ENCODE measurements at regions not wholly inside any gene's neighbourhood (a gene's known extent, or its start where the extent isn't known, plus 50 kb on each side); places are given as distances from the start of the nearest gene placed in this dataset.

DNA sequence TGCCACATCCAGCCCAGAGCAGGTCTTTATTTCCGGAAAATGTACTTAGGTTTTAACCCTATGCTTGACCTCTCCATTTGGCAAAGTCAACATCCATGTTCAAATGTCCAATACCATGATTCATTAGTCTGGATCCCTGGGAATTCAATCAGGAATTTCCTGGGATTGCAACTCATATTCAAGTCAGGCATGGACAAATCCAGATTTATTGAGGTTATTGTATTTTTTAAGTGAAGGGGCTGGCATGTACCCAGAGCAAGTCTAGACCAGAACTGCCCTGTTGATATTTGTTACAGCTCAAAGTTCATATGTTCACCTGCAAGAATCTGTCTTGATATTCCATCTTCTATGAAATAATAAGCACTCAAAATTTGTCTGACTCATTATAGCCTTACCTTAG, 521.1 kb downstream of the ADGRL2 start:
- H3K36me3 ChIP-seq = no peaks in the 10 kb centered on the region
- no peaks in the 10 kb centered on the region for H3K9me3 ChIP-seq
- H3K4me1 ChIP-seq = no peaks in the 10 kb centered on the region
- 73 to 100% methylated on average over 1 of the region's 1 CpG for WGBS, 2 donors (ENCODE audit: low coverage in 1 of 2)
- TF ChIP-seq EP300 (IDR thresholded peaks at IDR 0.05) (no peak), POLR2A (IDR thresholded peaks at IDR 0.05) (no peak), POLR2AphosphoS5 (IDR thresholded peaks at IDR 0.05) (no peak)
- TF ChIP-seq, protein P1, sequence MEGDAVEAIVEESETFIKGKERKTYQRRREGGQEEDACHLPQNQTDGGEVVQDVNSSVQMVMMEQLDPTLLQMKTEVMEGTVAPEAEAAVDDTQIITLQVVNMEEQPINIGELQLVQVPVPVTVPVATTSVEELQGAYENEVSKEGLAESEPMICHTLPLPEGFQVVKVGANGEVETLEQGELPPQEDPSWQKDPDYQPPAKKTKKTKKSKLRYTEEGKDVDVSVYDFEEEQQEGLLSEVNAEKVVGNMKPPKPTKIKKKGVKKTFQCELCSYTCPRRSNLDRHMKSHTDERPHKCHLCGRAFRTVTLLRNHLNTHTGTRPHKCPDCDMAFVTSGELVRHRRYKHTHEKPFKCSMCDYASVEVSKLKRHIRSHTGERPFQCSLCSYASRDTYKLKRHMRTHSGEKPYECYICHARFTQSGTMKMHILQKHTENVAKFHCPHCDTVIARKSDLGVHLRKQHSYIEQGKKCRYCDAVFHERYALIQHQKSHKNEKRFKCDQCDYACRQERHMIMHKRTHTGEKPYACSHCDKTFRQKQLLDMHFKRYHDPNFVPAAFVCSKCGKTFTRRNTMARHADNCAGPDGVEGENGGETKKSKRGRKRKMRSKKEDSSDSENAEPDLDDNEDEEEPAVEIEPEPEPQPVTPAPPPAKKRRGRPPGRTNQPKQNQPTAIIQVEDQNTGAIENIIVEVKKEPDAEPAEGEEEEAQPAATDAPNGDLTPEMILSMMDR (IDR thresholded peaks at IDR 0.05) = no peak
- ATAC-seq = no peak
- no peak overlapping the region for H3K4me3 ChIP-seq
- H3K27ac ChIP-seq = no peak overlapping the region
- no peaks in the 10 kb centered on the region for H3K27me3 ChIP-seq

DNA sequence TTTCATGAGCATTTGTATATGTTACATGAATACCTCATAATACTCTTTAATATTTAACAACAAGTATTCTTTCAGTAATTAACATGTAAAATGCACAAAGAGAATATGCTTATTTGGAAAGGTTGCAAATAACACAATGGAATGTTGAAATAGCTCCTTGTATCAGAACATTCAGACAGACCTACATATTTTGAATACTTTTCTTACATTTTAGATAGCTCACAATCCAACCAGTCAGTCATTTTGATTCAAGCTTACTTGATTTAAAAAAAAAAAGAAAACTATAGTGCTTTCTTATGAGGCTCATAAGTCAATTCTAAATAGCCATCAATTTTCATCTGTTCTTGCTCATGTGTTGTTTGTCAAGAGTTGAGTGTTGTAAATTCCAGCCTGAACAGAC, 518.8 kb downstream of the ADGRL2 start:
- no peak for ATAC-seq
- Histone ChIP-seq H3K9me3 (no peaks in the 10 kb centered on the region), H3K27ac (no peak overlapping the region), H3K4me1 (no peaks in the 10 kb centered on the region), H3K36me3 (no peaks in the 10 kb centered on the region), H3K27me3 (no peaks in the 10 kb centered on the region), H3K4me3 (no peak overlapping the region)
- TF ChIP-seq EP300 (IDR thresholded peaks at IDR 0.05) (no peak), POLR2A (IDR thresholded peaks at IDR 0.05) (no peak), POLR2AphosphoS5 (IDR thresholded peaks at IDR 0.05) (no peak)
- TF ChIP-seq, protein P1 (IDR thresholded peaks at IDR 0.05) = no peak

DNA sequence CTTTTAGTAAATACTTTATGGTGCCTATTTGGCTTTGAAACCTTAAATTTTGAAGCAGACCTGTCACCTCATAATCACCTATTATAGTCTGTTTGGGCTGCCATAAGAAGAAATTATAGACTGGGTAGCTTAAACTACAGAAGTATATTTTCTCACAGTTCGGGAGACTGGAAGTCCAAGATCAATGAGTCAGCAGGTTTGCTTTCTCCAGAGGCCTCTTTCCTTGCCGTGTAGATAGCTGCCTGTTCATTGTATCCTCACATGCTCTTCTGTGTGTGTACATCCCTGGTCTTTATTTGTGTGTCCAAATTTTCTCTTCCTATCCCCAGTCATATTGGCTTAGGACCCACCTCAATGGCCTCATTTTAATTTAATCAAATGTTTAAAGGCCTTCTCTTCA, 518.2 kb downstream of the ADGRL2 start:
- 83% methylated on average over 2 of the region's 2 CpGs; no CpG with 5 or more reads in 1 of the 2 donors for WGBS, 2 donors (ENCODE audit: low coverage in 1 of 2)
- H3K4me1 ChIP-seq = no peaks in the 10 kb centered on the region
- TF ChIP-seq POLR2AphosphoS5 (IDR thresholded peaks at IDR 0.05) (no peak), POLR2A (IDR thresholded peaks at IDR 0.05) (no peak), EP300 (IDR thresholded peaks at IDR 0.05) (no peak)
- TF ChIP-seq, protein P1 (IDR thresholded peaks at IDR 0.05) = no peak

DNA sequence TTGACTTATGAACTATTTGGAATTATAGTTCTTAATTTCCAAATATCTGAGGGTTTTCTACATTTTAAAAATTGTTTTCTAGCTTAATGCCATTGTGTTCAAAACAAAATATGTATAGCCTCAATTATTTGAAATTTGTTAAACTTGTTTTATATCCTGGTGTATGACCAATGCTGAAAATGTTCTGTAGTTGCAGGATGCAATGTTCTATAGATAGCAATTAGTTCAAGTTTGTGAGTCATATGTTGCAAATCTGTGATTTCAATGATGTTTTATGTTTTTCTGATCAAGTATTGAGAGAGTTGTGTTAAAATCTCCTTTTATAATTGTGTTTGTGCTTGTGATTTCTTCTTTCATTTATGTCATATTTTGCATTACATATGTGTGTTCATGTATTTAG, 517.5 kb downstream of the ADGRL2 start:
- H3K9me3 ChIP-seq = no peaks in the 10 kb centered on the region
- H3K4me1 ChIP-seq = no peaks in the 10 kb centered on the region
- no peak overlapping the region for H3K4me3 ChIP-seq
- H3K27ac ChIP-seq = no peak overlapping the region
- no peaks in the 10 kb centered on the region for H3K27me3 ChIP-seq
- TF ChIP-seq, protein P1 (IDR thresholded peaks at IDR 0.05) = no peak
- TF ChIP-seq EP300 (IDR thresholded peaks at IDR 0.05) (no peak), POLR2A (IDR thresholded peaks at IDR 0.05) (no peak), POLR2AphosphoS5 (IDR thresholded peaks at IDR 0.05) (no peak)
- no peak for ATAC-seq
- no peaks in the 10 kb centered on the region for H3K36me3 ChIP-seq

More for the DNA sequence above, 518.2 kb downstream of the ADGRL2 start:
- H3K9me3 ChIP-seq = no peaks in the 10 kb centered on the region
- no peak overlapping the region for H3K4me3 ChIP-seq
- H3K27ac ChIP-seq = no peak overlapping the region
- no peak for ATAC-seq
- H3K27me3 ChIP-seq = no peaks in the 10 kb centered on the region
- no peaks in the 10 kb centered on the region for H3K36me3 ChIP-seq

DNA sequence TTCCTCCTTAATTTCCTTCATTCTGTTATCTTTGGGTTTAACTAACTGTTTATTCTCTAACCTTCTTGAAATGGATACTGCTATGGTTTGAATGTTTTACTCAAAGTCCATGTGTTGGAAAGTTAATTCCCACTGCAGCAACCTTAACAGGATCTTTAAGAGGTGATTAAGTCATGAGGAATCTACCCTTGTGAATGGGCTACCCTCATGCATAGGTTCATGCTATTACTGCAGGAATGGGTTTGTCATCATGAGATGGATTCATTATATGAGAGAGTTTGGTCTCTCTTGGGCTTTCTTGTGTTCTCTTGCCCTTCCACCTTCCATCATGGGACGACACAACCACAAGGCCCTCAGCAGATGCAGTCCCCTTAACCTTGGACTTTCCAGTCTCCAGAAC, 516.9 kb downstream of the ADGRL2 start:
- Histone ChIP-seq H3K27me3 (no peaks in the 10 kb centered on the region), H3K4me1 (no peaks in the 10 kb centered on the region), H3K27ac (no peak overlapping the region), H3K4me3 (no peak overlapping the region), H3K9me3 (no peaks in the 10 kb centered on the region), H3K36me3 (no peaks in the 10 kb centered on the region)
- ATAC-seq = no peak
- WGBS, 2 donors (ENCODE audit: low coverage in 1 of 2) = 91 to 100% methylated on average over 1 of the region's 1 CpG
- TF ChIP-seq, protein P1 (IDR thresholded peaks at IDR 0.05) = no peak
- TF ChIP-seq POLR2A (IDR thresholded peaks at IDR 0.05) (no peak), EP300 (IDR thresholded peaks at IDR 0.05) (no peak), POLR2AphosphoS5 (IDR thresholded peaks at IDR 0.05) (no peak)
